ENCODE measurements at regions not wholly inside any gene's neighbourhood (a gene's known extent, or its start where the extent isn't known, plus 50 kb on each side); places are given as distances from the start of the nearest gene placed in this dataset.

DNA sequence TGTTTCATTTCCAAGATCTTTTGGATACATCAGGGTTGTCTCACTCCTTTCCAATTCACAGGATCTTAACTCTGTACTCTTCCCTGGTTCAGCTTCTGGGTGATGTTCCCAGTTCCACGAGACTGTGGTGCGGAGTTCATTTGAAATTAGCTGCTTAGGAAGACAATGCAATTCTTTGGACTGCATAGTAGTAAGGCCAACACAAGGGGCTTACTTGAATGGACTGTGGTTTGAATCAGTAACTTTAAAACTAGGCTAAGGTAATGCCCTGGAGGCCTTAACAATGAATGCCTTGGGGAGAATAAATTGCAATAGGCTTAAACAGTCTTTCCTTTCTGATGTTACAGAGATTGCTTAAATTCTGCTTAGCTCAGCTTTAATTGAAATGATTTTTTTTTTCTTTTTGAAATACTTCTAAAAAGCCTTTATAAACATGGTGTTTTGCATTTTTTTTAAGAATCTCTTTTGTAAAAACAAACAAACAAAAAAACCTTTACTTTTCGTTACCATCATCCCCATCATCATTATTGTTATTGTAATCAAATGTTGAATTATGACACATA is 133.8 kb upstream of the MEF2C start:
- no peak for DNase-seq

GRCh38 chr5:89015409-89015808 is 132.4 kb upstream of the MEF2C start:
- no peak for DNase-seq

DNA sequence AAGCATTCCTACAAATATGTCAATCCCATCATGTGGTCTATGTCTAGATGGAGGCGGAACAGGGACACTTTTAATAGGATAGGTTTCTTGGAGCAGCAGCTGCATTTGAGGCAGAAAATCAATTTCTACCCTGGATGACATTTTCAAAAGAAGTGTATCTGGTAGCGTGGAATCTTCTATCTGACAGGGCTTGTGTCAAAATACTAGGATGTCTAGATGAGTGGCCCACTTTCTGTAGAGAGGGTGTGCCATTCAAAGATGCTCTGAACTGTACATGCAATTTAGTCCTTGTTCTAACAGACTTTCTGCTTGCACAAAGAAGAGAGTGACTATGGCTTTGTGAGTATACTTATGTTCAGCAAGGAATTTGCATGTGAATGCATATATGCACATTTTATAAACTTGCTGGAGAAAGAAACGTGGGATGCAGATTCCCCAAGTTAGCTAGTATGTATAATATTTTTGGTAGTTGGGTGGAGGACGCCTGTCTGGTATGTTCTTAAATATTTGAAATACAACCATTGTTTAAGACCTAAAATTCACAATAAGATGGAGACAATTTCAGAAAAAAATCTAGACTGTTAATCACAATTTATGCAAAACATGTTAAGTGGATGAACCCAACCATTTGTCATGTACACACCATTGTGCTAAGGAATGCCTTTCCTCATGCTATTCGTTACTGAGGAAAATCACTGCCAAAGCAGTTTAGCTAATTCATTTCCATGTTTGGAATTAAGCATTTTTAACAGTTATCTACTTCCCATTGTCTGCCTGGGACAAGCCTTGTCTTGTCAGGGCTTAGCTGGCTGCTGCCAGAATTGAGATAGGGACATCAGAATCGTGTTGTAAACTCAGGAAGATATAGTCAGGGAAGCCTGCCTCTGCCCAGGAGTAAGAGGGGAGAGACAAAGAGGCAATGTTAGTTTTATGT is 129.1 kb upstream of the MEF2C start:
- no peak for DNase-seq

DNA sequence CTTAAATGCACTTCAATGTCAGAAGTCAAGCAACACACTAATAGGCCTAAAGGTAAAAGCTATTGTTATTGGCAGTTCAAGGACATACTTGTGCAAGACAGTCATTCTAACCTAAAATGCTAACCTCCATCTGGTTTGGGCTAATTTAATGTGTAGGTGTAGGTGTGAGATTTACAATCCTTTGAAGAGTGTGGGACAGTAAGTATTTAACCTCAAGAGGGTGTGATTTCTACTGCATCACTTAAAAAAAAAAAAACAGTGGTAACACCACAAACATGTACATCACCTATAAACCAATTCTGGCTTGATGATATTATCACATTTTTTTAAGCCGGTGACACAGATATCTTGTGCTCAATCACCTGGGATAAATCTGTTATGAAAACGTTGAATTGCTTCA is 127.5 kb upstream of the MEF2C start:
- no peak for DNase-seq

DNA sequence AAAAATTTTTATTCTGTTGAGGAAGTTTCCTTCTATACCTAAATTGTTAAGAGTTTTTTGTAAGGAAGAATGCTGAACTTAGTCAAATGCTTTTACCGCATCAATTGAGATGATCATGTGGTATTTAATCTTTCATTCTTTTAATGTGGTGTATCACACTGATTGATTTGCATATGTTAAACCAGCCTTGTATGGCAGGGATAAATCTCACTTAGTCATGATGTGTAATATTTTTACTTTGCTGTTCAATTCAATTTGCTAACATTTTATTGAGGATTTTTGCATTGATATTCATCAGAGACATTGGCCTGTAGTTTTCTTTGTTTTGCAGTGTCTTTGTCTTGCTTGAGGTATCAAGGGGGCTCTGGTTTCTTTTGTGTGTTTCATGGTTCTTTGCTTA is 125.3 kb upstream of the MEF2C start:
- no peak for DNase-seq

DNA sequence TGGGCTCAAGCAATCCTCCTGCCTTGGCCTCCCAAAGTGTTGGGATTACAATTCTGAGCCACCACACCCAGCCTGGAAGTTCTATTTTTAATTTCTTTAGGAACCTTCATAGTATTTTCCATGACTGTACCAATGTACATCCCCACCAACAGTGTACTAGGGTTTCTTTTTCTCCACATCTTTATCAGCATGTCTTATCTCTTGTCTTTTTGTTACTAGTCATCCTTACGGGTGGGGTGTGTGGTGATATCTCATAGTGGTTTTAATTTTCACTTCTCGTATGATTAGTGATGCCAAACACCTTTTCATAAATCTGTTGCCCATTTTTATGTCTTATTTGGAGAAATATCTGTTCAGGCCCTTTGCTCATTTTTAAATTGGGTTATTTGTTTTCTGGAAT is 123.0 kb upstream of the MEF2C start:
- no peak for DNase-seq

GRCh38 chr5:89004379-89004778 is 121.4 kb upstream of the MEF2C start:
- no peak for DNase-seq

GRCh38 chr5:89003563-89004036 is 120.6 kb upstream of the MEF2C start:
- no peak for DNase-seq

DNA sequence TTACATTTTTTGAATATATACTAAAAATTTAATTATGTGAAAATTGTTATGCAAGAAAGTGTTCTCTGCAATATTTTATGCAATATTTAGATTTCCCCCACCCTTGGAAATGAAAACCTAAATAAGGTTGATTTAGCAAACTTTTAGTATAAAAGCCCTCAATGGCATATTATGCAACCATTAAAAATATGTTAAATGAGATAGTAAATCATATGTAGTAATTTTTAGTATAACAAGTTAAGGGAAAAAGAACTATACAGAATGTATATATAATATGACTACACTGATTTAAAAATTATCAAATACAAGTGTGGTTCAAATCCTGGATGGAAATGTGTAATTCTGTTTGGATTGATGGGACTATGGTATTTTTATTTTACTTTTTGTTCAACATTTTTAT is 116.9 kb upstream of the MEF2C start:
- DNase-seq: no peak

DNA sequence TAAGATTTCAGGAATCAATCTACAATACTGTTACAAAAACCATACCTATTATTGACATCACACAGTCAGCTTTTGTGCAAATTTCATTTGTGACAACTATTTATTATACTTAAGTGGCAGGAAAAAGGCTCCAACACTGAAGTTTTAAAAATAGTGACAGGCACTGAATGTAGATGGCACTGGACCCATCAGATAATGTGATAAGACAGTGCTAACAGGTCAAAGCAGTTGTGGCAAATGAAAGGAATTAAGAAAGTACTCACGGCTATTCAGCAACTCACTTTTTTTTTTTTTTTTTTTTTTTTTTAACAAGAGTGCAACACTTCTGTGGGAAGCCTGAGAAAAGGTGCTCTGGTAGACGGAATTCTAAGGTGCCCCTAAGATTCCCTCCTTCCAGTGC is 115.0 kb upstream of the MEF2C start:
- DNase-seq: no peak

- no peak for DNase-seq
These were observed 101.1 kb upstream of the MEF2C start for GRCh38 chr5:88984040-88984439.

DNA sequence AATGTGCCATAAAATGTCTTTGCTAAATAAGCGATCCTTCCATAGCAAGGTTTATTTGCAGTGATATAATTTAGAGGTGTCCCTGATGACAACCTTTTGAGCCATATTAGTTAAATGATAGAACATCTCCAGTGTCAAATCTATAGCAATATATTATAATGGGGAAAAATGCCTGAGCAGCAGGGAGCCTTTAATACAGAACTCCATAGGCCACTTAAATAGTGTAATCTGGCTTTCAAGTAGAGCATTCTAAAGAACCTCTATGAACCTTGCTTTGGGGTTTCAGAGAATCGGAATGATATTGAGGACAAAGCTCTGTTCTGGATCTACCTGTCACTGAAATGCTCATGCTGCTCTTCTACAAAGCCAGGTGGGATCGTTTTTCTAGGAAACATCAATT is 96.7 kb upstream of the MEF2C start:
- no peak for DNase-seq

- no peak for DNase-seq
These were observed 96.3 kb upstream of the MEF2C start for GRCh38 chr5:88979244-88979643.

DNA sequence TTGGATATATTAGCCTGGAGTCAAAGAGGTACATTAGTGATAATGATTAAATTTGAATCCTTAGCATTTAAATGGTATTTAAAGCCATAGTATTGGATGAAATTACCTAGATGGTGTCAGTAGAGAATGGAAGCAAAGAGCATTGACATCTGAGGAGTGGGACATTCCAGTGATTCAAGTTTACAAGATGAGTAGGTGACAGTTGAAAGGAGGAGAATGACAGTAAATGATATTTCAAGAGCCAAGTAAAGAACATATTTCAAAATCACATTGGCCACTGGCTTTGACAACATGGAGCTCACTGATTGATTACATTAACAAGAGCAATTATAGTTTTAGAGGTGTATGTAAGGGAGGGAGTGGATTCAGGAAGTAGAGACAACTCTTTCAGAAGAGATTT is 93.9 kb upstream of the MEF2C start:
- no peak for DNase-seq

- no peak for DNase-seq
These were observed 84.9 kb upstream of the MEF2C start for GRCh38 chr5:88967633-88968585.

GRCh38 chr5:88964831-88965230 is 81.8 kb upstream of the MEF2C start:
- DNase-seq: no peak

GRCh38 chr5:88957013-88957412 is 74.0 kb upstream of the MEF2C start:
- DNase-seq: no peak

- no peak for DNase-seq
These were observed 73.4 kb upstream of the MEF2C start for GRCh38 chr5:88956416-88956815.

DNA sequence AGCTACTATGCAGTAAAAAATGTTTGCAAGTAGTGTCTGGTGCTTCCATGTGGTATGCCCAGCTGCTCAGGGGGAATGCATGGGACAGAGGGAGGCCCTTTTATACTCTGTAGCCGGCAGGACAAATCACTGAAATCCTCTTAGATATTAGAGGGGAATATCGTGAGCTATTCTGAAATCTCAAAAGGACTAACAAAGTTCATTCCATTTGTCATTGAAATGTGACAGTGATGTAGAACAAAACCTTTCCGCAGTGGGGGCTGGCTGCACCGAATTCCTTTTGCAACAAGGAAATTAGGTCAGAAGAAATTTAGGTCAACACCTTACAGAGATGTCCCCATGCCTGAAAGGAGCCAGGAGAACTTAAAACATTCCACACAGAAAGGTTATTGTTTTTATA is 72.4 kb upstream of the MEF2C start:
- no peak for DNase-seq

DNA sequence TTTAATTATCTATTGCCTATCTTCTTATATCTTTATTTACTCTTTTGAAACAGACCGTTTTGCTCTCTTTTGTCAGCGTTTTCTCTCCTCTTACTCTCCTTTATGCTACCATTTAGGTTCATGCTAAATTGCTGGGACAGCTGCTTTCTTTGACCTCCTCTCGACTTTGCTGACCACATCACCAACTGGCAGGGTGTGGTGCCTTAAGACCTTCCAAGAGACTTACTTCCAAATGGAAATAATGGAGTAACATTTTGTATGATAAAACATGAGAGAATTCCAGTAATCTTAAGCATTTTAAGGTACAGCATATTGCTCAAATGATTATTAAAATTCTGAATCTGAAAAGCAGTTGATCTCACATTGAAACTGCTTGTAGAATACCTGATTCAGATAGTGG is 71.5 kb upstream of the MEF2C start:
- no peak for DNase-seq

DNA sequence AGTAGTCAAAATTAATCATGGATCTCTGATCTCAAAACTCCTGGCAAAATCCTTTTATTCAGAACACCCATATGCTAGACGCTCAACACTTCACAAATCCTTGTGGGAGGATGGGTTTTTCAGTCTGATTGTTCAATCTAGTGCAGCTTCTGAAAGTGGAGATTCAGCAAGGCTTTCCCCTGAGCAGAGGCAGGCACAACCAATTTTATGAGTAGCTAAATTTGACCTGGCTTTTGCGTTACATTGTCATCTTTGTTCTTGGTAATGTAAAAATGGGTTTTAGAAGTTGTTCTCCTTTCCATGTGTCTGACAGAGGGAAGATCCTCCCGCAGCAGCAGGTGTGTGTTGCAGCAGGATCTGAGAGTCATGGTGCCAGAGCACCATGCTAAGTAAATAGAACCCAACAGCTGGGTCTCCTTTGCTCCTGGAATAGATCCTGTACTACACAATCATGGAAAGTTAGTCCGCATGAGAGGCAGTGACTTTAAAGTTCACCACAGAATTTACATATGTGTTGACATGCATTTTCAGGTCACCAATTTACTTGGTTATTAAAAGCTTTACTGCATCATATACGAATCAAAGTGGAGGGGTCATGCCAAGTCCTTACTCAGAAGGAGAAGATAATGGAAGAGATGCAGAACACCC is 70.1 kb upstream of the MEF2C start:
- DNase-seq: no peak

- DNase-seq: no peak
These were observed 69.4 kb upstream of the MEF2C start for GRCh38 chr5:88952344-88952743.

- no peak for DNase-seq
These were observed 68.5 kb upstream of the MEF2C start for GRCh38 chr5:88951457-88951856.
